ENCODE measurements at regions not wholly inside any gene's neighbourhood (a gene's known extent, or its start where the extent isn't known, plus 50 kb on each side); places are given as distances from the start of the nearest gene placed in this dataset.

DNA sequence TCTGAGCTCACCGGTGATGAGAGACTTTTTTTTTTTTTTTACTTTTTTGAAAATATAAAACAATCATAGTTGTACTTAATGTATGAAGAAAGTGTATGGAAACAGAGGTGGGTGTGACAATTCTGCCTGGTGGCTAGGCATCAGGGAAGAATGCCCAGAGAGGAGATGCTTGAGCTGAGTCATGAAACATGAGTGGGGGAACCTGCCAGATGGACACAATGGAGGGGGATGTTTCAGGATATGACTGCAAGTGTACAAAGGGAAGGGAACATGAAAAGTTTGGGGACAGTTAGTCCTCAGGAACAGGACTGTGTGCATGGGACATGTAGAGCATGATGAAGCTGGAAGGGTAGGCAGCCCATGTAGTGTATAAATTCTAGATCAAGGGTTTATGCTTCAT is 274.2 kb upstream of the E2F7 start:
- no peak for TF ChIP-seq GATA3 (IDR thresholded peaks at IDR 0.05; ENCODE audit: low read depth, low read length)
- no peak for TF ChIP-seq GATA2 (IDR thresholded peaks at IDR 0.05; ENCODE audit: low read depth, low read length)

Measured in SH-SY5Y (cell line).